KOPT-K1 (cell line): ENCODE measurements at regions not wholly inside any gene's neighbourhood (a gene's known extent, or its start where the extent isn't known, plus 50 kb on each side); places are given as distances from the start of the nearest gene placed in this dataset.

Experiments
- H3K27ac ChIP-seq: fragments of 200-600 bp; sonication (generic); 2 replicates; pipeline ENCODE4 v1.5.1; 2016; ENCODE audit warnings: antibody characterized with exemption, mild to moderate bottlenecking, low read depth, low read length; ENCODE audit not compliant: poor library complexity, severe bottlenecking
- H3K36me3 ChIP-seq: fragments of 200-600 bp; sonication (generic); 2 replicates; pipeline ENCODE4 v1.5.1; 2017; ENCODE audit warnings: antibody characterized with exemption, mild to moderate bottlenecking, low read length, moderate library complexity; ENCODE audit not compliant: insufficient read depth
- H3K9me3 ChIP-seq: fragments of 200-600 bp; sonication (generic); 2 replicates; pipeline ENCODE4 v1.5.1; 2017; ENCODE audit warnings: antibody characterized with exemption, low read length, mild to moderate bottlenecking; ENCODE audit not compliant: insufficient read depth, poor library complexity, severe bottlenecking

DNA sequence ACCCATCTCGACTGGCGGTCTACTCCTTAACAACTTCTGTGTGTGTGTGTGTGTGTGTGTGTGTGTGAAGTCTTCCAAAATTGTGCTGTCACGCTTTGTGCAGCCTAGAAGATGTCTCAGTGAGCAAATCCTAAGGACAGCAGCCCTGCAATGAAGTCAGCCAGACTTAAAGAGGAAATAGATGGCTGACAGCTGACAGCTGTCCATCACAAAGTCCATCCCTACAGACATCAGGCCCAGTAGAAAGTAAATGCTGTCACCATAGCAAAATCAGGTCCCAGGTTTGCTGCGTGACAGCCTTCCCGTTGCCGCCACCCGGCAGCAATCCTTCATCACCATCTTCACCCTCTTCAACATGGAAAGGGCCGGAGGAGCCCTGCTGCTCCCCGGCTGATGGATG lies 416.0 kb downstream of the SOX9 start:
- Histone ChIP-seq H3K9me3 (no peaks in the 10 kb centered on the region), H3K27ac (no peak overlapping the region), H3K36me3 (no peaks in the 10 kb centered on the region)

DNA sequence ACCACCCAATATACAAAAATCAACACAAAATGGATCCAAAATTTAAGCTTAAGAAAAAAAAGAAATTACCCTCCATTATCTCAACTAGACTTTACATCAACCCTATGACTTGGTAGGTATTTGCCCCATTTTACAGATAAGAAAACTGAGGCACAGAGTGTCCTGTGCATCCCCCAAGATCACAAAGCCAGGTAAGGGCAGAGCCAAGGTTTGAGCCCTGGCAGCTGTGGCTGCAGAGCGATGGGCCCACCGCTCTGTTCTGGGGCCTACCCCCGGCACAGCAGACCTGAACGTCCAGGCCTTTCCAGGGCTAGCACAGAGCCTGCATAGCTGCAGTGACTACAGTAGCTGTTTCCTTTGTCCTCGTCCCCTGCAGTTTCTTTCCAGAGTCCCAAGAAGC lies 417.6 kb downstream of the SOX9 start:
- no peaks in the 10 kb centered on the region for H3K9me3 ChIP-seq
- no peaks in the 10 kb centered on the region for H3K36me3 ChIP-seq
- no peak overlapping the region for H3K27ac ChIP-seq

DNA sequence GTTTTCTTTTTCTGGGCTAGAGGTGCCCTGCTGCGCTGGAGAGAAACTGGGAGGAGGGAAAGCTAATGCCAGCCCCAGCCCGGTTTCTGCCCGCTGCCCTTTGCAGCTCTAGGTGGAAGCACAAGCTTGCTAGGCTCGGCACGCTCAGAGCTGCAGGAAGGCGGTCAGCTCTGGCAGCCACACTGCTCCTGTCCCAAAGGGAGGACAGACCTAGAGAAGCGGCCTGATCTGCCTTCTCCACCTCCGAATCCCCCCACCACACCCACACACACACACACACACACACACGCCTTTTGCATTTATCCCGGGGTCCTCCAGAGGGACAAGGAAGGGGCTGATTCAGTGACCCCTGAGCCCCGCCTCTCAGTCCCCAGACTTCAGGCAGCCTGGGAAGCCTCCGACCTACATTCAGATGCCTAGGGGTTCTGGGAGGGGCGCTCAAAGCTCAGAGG lies 418.1 kb downstream of the SOX9 start:
- no peaks in the 10 kb centered on the region for H3K9me3 ChIP-seq
- no peak overlapping the region for H3K27ac ChIP-seq
- H3K36me3 ChIP-seq, result no peaks in the 10 kb centered on the region

DNA sequence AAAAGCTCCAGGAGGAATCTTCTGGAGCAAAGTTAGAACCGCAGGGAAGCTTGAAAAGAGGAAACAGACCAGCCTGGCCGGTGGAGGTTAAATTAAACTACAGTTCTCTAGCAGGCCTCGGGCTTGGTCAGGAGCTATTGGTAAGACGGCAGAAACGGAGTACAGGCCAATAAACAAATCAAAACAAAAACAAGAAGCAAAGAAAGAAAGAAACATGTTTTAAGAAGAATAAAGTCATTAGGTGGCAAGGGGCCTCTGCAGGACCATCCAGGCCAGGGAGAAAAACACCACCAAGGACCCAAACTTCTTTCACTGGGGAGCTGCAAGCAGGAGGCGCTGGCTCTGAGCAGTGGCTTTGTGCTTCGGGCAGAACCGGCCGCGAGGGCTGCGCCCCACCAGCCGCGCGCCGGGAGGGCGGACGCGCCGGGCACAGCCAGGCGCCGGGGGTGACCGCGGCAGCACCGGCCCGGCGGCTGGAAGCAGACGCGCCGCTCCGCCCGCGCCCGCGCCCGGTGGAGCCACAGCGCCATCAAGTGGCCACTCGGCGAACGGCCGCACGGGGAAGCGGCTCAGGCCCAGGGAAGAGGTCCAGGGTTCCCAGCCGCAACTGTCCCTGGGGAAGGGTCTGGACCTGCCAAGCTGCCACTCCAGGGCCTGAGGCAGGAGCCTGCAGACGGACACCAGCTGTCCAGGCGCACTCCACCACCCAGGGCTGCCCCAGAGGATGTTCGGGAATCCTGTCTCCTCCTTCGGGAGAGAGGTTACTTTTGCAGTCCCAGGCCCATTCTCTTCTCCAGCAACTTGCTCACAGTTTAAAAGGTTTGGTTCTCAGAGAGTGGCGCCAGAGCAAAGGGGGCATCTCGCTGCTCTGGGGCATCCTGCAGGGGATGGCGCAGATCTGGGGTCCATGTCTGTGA lies 419.4 kb downstream of the SOX9 start:
- Histone ChIP-seq H3K9me3 (no peaks in the 10 kb centered on the region), H3K27ac (no peak overlapping the region), H3K36me3 (no peaks in the 10 kb centered on the region)

DNA sequence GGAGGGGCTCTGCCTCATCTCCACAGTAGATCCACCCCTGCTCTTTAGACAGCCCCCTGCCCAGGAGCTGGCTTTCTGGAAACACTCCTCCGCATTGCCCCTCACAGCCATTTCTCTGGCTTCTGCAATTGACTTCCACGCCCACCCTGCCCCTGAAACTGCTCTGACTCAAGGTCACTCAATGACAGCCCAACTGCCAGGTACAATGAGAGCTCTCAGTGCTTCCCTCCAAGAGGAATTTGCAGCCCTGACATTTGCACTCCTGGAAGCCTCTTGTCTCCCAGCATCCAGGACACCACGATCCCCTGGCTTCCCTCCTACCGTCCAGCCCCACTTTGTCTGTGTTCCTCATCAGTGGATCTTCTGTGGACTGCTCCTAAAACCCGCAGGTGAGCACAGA lies 421.5 kb downstream of the SOX9 start:
- H3K36me3 ChIP-seq, result no peaks in the 10 kb centered on the region
- H3K27ac ChIP-seq, result no peak overlapping the region
- no peaks in the 10 kb centered on the region for H3K9me3 ChIP-seq

DNA sequence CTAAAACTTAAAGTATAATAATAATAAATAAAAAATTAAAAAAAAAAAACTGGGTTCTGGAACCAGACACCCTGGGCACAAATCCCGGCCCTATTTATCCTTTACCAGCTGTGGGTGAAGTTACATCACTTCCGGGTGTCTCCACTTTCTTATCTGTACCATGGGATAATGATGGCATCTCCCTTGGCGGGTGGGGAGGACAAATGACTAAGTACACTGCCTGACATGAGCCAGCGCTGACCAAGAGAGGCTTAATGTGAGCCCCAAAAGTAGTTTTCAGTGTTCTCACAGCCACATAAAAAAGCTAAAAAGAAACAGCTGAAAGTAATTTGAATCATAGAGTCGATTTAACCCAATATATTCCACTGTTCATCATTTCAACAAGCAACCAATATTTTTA lies 424.9 kb downstream of the SOX9 start:
- no peaks in the 10 kb centered on the region for H3K9me3 ChIP-seq
- no peak overlapping the region for H3K27ac ChIP-seq
- no peaks in the 10 kb centered on the region for H3K36me3 ChIP-seq

DNA sequence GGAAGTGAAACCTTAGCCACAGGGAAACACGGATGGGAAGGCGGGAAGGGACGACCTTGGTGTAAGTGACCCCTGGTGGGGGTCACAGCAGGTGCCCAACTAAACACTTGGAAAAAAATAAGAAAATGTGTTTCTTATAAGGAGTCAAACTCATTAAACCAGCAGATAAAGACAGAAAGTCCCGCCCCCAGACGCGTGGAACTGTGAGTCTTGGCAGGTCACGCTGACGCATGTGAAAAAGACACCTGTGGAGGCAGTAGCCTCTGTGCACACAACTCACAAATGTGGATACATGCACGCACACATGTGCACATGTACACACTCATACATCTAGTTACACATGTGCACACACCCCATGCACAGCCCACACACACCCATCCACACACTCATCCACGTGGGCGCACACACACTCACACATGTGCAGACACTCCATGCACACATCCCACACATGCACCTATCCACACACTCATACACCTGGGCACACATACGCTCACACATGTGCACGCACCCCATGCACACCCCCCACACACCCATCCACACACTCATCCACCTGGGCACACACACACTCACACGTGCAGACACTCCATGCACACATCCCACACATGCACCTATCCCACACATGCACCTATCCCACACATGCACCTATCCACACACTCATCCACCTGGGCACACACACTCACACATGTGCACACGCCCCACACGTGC lies 432.4 kb downstream of the SOX9 start:
- Histone ChIP-seq H3K36me3 (no peaks in the 10 kb centered on the region), H3K9me3 (no peaks in the 10 kb centered on the region), H3K27ac (no peak overlapping the region)

DNA sequence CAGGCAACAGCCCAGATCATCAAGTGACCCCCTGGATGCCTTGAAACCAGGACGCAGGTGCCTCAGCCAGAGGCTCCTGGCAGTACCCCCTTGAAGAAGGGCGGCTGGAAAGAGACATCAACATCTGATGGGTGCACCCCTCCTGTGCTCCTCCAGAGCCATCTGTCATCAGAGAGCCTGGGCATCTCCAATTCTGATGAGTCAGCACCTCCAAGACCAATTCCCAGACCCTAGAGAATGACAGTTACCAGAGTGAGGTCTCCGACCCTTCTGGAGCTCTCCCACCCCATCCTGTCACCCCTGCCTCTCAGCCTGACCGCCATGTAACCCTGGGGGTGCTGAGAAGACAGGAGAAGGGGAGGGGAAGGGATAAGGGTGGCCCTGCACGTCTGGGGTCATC lies 433.7 kb downstream of the SOX9 start:
- no peaks in the 10 kb centered on the region for H3K36me3 ChIP-seq
- H3K9me3 ChIP-seq, result no peaks in the 10 kb centered on the region
- no peak overlapping the region for H3K27ac ChIP-seq

DNA sequence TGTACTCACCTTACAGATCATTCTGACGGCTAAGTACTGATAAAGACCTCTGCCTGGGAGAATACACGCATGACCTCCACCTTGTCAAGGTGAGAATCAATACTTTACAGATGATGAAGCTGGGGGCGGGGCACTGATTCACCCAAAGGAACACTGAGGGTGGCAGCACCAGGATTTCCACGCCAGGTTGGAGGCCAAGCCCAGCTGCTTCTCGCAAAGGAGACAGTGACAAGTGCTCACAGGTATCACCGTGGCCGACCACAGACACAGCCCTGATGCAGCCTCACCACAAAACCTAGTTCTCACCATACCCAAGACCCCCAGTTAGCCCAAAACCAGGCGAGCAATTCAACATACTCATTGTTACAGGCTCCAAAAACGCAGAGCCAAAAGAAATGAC lies 434.2 kb downstream of the SOX9 start:
- no peaks in the 10 kb centered on the region for H3K9me3 ChIP-seq
- H3K27ac ChIP-seq, result no peak overlapping the region
- H3K36me3 ChIP-seq, result no peaks in the 10 kb centered on the region

DNA sequence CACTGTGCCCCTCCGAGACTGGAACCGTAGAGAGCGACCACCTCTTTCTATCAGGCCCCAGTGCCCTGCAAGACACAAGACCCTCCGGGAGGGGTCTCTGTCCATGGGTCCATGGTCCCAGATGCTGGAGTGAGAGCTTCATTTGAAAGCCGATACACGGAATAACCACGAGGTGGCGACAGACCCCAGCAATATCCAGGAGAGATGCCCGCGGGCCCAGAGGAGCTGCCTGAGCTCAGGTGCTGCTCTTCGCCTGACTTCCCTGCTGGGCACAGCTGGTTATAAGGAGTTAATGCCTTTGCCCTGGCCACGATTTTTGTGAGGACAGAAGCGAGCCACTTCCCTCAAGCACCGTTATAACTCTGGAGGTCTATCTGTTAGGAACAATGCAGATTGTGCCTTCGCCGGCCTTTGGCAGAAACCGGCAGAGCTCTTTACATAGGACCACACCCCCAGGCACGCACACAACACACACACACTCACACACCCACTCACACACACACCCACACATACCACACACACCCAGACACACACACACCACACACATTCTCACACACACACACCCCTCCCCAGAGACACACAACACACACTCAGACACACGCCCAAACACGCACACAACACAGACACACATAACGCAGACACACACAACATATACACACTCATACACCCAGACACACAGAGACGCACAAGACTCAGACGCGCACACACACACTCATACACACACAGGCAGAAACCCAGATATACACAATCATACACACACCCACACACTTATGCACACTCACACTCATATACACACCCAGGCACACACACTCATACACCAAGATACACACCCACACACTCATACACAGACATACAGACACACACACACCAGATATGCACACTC lies 436.4 kb downstream of the SOX9 start:
- no peaks in the 10 kb centered on the region for H3K9me3 ChIP-seq

DNA sequence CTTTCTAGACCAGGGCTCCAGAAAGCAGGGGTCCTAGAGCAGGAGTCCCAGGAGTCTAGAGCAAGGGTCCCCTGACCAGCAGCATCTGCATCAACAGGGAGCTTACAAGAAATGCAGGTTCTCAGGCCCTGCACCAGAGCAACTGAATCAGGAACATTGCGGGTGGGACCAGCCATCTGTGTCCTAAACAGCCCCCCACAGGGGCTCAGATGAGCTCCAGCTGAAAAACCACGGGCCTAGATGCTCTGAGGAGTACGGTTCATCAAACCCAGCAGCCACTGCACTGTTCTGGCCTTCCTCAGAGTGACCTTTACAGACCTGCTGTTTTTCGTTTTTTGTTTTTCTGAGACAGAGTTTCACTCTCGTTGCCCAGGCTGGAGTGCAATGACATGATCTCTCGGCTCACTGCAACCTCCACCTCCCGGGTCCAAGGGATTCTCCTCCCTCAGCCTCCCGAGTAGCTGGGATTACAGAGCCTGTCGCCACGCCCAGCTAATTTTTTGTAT lies 438.2 kb downstream of the SOX9 start:
- no peaks in the 10 kb centered on the region for H3K9me3 ChIP-seq
- H3K27ac ChIP-seq, result no peak overlapping the region
- no peaks in the 10 kb centered on the region for H3K36me3 ChIP-seq

More for the DNA sequence above, 436.4 kb downstream of the SOX9 start:
- Histone ChIP-seq H3K36me3 (no peaks in the 10 kb centered on the region), H3K27ac (no peak overlapping the region)

DNA sequence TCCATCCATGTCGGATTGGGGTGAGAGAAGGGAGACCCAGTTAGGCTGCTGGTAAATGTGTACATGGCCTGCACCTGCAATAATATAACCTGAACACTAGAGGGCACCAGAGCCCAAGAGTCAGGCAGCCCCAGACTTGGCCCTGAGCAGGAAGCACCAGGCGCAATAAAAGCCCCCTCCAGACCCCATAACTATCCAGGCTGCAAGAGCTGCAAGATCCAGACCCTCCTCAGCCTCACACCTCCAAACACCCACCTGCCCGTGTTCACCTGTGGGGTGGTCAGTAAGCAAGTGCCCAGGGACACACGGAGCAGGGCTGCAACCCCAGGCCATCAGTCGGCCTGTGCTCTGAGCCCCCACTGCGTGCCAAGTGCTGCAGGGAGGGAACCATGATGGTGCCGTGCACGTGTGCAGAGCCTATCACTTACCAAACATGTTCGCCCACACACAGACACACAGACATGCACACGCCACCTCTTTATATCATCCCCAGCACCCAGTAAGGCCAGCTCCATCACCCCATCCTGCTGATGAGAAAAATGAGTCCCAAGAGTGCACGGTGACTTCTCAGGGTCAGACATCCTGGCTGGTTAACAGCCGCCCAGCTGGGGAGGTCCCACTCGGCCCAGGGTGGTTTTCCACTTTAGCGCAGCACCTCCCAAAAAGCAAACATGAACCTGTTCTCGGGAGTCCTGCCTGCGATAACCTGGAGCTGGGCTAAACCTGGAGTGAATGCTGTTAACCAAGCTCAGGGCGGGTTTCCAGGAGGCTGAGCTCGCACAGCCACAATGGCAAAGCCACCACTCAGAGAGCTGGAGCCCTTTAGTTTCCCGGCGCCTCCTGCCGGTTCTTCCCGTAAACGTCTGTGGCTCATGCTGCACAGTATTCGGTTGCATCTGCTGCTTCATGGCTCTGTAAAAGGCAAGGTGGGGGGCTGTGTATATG lies 439.8 kb downstream of the SOX9 start:
- no peaks in the 10 kb centered on the region for H3K9me3 ChIP-seq

DNA sequence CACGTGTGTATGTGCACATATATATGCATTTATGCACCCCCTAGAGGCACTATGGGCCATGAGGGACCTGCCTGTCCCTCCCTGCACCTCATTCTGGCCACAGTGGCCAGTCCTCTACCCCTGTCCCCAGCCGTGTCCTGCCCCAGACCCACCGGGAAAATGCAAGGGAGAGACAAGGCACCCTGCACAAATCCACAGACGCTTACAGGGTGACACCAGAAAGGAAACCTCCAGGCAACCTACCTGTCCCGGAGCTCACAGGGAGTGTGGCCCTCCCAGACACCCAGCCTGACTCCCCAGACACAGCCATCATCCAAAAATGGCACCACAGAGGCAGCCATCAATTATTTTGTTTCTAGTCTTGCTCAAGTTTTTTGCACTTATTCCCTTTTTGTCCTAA lies 440.4 kb downstream of the SOX9 start:
- Histone ChIP-seq H3K36me3 (no peaks in the 10 kb centered on the region), H3K27ac (no peak overlapping the region), H3K9me3 (no peaks in the 10 kb centered on the region)

More for the DNA sequence above, 439.8 kb downstream of the SOX9 start:
- Histone ChIP-seq H3K27ac (no peak overlapping the region), H3K36me3 (no peaks in the 10 kb centered on the region)

DNA sequence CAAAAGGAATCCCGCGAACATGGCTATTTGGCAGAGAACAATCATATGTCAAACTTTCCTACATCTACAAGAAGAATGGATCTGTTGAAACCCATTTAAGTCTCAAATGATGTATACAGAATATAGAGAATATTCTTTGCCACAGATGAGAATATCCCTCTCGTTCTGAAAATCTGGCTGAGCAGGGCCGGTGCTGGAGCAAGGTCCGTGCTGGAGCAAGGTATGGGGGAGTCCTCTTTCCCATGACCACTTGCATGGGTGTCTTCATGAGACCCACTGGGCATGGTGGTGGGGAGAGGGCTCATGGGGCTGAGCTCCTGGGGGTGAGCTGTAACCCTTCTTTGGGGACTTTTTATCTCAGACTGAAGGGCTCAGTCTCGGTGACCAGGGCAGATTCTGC lies 440.9 kb downstream of the SOX9 start:
- Histone ChIP-seq H3K9me3 (no peaks in the 10 kb centered on the region), H3K27ac (no peak overlapping the region), H3K36me3 (no peaks in the 10 kb centered on the region)
